HepG2 (cell line): ENCODE measurements at regions not wholly inside any gene's neighbourhood (a gene's known extent, or its start where the extent isn't known, plus 50 kb on each side); places are given as distances from the start of the nearest gene placed in this dataset.

ENCODE experiments used
- ASH2L ChIP-seq: fragments of 300-600, 200-600 bp; sonication (generic); IDR thresholded peaks from 2 replicates; pipeline ENCODE4 v1.7.0; 2017; ENCODE audit warnings: low read depth, mild to moderate bottlenecking, moderate library complexity, mixed read lengths, low read length; ENCODE audit not compliant: insufficient read length
- HMG20A ChIP-seq: IDR thresholded peaks from 2 replicates; pipeline ENCODE4 v1.6.1; 2016; ENCODE audit warnings: borderline replicate concordance
- LBX2 ChIP-seq: sonication (generic); formaldehyde crosslinking; IDR thresholded peaks from 2 replicates; pipeline ENCODE4 v1.5.0; 2020; ENCODE audit warnings: missing genetic modification reagents, mild to moderate bottlenecking, borderline replicate concordance
- NAIF1 ChIP-seq: sonication (generic); formaldehyde crosslinking; IDR thresholded peaks from 2 replicates; pipeline ENCODE4 v1.5.0; 2020; ENCODE audit warnings: mild to moderate bottlenecking, missing genetic modification reagents, borderline replicate concordance
- NCOA1 ChIP-seq: sonication (generic); formaldehyde crosslinking; IDR thresholded peaks from 2 replicates; pipeline ENCODE4 v1.9.0; 2021; ENCODE audit warnings: missing genetic modification reagents
- SMARCE1 ChIP-seq: fragments of 450-650 bp; IDR thresholded peaks from 2 replicates; pipeline ENCODE4 v1.6.1; 2017; ENCODE audit warnings: borderline replicate concordance
- TBP ChIP-seq: sonication (generic); formaldehyde crosslinking; IDR thresholded peaks from 2 replicates; pipeline ENCODE4 v1.5.0; 2020; ENCODE audit warnings: missing genetic modification reagents
- ZC3H4 ChIP-seq: sonication (generic); formaldehyde crosslinking; IDR thresholded peaks from 2 replicates; pipeline ENCODE4 v1.4.0; 2020; ENCODE audit warnings: missing genetic modification reagents, borderline replicate concordance
- ZNF101 ChIP-seq: sonication (generic); formaldehyde crosslinking; IDR thresholded peaks from 2 replicates; pipeline ENCODE4 v1.4.0; 2020; ENCODE audit warnings: mild to moderate bottlenecking, low read depth, missing genetic modification reagents, borderline replicate concordance
- ZNF121 ChIP-seq: sonication (generic); formaldehyde crosslinking; IDR thresholded peaks from 2 replicates; pipeline ENCODE4 v1.5.0; 2020; ENCODE audit warnings: mild to moderate bottlenecking, missing genetic modification reagents
- ZNF230 ChIP-seq: sonication (generic); formaldehyde crosslinking; IDR thresholded peaks from 2 replicates; pipeline ENCODE4 v1.4.0; 2020; ENCODE audit warnings: mild to moderate bottlenecking, missing genetic modification reagents
- ZNF234 ChIP-seq: sonication (generic); formaldehyde crosslinking; conservative IDR thresholded peaks from 2 replicates; pipeline ENCODE4 v1.5.1; 2020; ENCODE audit warnings: mild to moderate bottlenecking, missing genetic modification reagents
- ZNF282 ChIP-seq: fragments of 450-650 bp; IDR thresholded peaks from 2 replicates; pipeline ENCODE4 v1.6.1; 2018; ENCODE audit not compliant: partially characterized antibody
- ZNF598 ChIP-seq: sonication (generic); formaldehyde crosslinking; IDR thresholded peaks from 2 replicates; pipeline ENCODE4 v1.5.1; 2020; ENCODE audit warnings: mild to moderate bottlenecking, missing genetic modification reagents, borderline replicate concordance
- ZNF614 ChIP-seq: IDR thresholded peaks from 2 replicates; pipeline ENCODE4 v1.6.1; 2018; ENCODE audit warnings: missing biosample characterization, missing genetic modification reagents, inconsistent platforms, borderline replicate concordance
- ZNF770 ChIP-seq: sonication (generic); formaldehyde crosslinking; IDR thresholded peaks from 2 replicates; pipeline ENCODE4 v1.5.0; 2020; ENCODE audit warnings: mild to moderate bottlenecking, missing genetic modification reagents
- ZNF816 ChIP-seq: sonication (generic); formaldehyde crosslinking; IDR thresholded peaks from 2 replicates; pipeline ENCODE4 v1.8.0; 2022; ENCODE audit warnings: missing genetic modification reagents, mild to moderate bottlenecking, borderline replicate concordance
- TF ChIP-seq, protein P1 (sequence below): sonication (generic); formaldehyde crosslinking; IDR thresholded peaks from 2 replicates; pipeline ENCODE4 v1.8.1; 2023; ENCODE audit warnings: mild to moderate bottlenecking, missing genetic modification reagents, borderline replicate concordance
- TF ChIP-seq, protein P2 (sequence below): sonication (generic); formaldehyde crosslinking; IDR thresholded peaks from 2 replicates; pipeline ENCODE4 v1.4.0; 2020; ENCODE audit warnings: mild to moderate bottlenecking, low read depth, missing genetic modification reagents
- TF ChIP-seq, protein P3 (sequence below): sonication (generic); formaldehyde crosslinking; IDR thresholded peaks from 2 replicates; pipeline ENCODE4 v1.5.0; 2020; ENCODE audit warnings: missing genetic modification reagents

- TF ChIP-seq NAIF1 (CRISPR knock-in tag), result no peak
- no peak for TF ChIP-seq NCOA1 (CRISPR knock-in tag)
- no peak for TF ChIP-seq SMARCE1
- TF ChIP-seq HMG20A (CRISPR knock-in tag), result no peak
- TF ChIP-seq ZNF230 (CRISPR knock-in tag), result peak; percentile 91
- TF ChIP-seq ZNF101 (CRISPR knock-in tag), result 0 out of 2 replicates have a peak, but pooled peaks have one; percentile 41
- TF ChIP-seq ZNF816 (CRISPR knock-in tag), result no peak; the same call in 1 of the 2 replicates
- TF ChIP-seq, protein P1, sequence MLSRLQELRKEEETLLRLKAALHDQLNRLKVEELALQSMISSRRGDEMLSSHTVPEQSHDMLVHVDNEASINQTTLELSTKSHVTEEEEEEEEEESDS (CRISPR knock-in tag), result no peak; the same call in 1 of the 2 replicates
- TF ChIP-seq, protein P2, sequence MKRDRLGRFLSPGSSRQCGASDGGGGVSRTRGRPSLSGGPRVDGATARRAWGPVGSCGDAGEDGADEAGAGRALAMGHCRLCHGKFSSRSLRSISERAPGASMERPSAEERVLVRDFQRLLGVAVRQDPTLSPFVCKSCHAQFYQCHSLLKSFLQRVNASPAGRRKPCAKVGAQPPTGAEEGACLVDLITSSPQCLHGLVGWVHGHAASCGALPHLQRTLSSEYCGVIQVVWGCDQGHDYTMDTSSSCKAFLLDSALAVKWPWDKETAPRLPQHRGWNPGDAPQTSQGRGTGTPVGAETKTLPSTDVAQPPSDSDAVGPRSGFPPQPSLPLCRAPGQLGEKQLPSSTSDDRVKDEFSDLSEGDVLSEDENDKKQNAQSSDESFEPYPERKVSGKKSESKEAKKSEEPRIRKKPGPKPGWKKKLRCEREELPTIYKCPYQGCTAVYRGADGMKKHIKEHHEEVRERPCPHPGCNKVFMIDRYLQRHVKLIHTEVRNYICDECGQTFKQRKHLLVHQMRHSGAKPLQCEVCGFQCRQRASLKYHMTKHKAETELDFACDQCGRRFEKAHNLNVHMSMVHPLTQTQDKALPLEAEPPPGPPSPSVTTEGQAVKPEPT (CRISPR knock-in tag), result peak; percentile 76
- TF ChIP-seq ZNF614 (CRISPR knock-in tag), result no peak
- no peak for TF ChIP-seq ZNF234
- TF ChIP-seq ZNF598 (CRISPR knock-in tag), result peak; percentile 48; the same call in 1 of the 2 replicates
- TF ChIP-seq ZNF770 (CRISPR knock-in tag), result peak; percentile 100
- TF ChIP-seq ZNF282, result no peak
- TF ChIP-seq, protein P3, sequence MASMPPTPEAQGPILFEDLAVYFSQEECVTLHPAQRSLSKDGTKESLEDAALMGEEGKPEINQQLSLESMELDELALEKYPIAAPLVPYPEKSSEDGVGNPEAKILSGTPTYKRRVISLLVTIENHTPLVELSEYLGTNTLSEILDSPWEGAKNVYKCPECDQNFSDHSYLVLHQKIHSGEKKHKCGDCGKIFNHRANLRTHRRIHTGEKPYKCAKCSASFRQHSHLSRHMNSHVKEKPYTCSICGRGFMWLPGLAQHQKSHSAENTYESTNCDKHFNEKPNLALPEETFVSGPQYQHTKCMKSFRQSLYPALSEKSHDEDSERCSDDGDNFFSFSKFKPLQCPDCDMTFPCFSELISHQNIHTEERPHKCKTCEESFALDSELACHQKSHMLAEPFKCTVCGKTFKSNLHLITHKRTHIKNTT (CRISPR knock-in tag), result no peak
- no peak for TF ChIP-seq ZNF121 (CRISPR knock-in tag)
- TF ChIP-seq TBP, result no peak
- TF ChIP-seq ZC3H4 (CRISPR knock-in tag), result no peak
- no peak for TF ChIP-seq LBX2
- no peak for TF ChIP-seq ASH2L
These were observed 117.9 kb upstream of the ZNF217 start (continued) for GRCh38 chr20:53711333-53712211.
